ENCODE measurements at regions not wholly inside any gene's neighbourhood (a gene's known extent, or its start where the extent isn't known, plus 50 kb on each side); places are given as distances from the start of the nearest gene placed in this dataset.

GRCh38 chr3:181565416-181565815 is 146.3 kb upstream of the SOX2 start (continued):
- TF ChIP-seq BRCA1 (IDR thresholded peaks at IDR 0.05; ENCODE audit: low read depth, low read length) (no peak), POLR2A (IDR thresholded peaks at IDR 0.05; ENCODE audit: control extremely low read depth in 1 of 2, low read depth in 2 of 2, low read length in 2 of 2) (no peak)
